Fibroblast of the aortic adventitia (primary cell): ENCODE measurements at regions not wholly inside any gene's neighbourhood (a gene's known extent, or its start where the extent isn't known, plus 50 kb on each side); places are given as distances from the start of the nearest gene placed in this dataset.

Source experiments
- DNase-seq: peaks from one replicate; pipeline ENCODE4 v3.0.0-alpha.2; 2010; ENCODE audit warnings: low read depth
- H3K4me3 ChIP-seq: 2 replicates; pipeline ENCODE4 v1.5.1; 2011; ENCODE audit warnings: low read depth, mild to moderate bottlenecking, control low read depth, low read length, moderate library complexity
- CTCF ChIP-seq: IDR thresholded peaks from 2 replicates; pipeline ENCODE4 v1.5.1; 2011; ENCODE audit warnings: mild to moderate bottlenecking, low read length, control low read depth, inconsistent platforms; ENCODE audit not compliant: insufficient read depth

GRCh38 chr15:60128710-60129109, 124.6 kb downstream of the FOXB1 start:
- TF ChIP-seq CTCF: no peak
- no peak overlapping the region for H3K4me3 ChIP-seq
- no peak for DNase-seq

GRCh38 chr15:60130398-60130797, 126.3 kb downstream of the FOXB1 start:
- DNase-seq: no peak
- no peak for TF ChIP-seq CTCF
- no peak overlapping the region for H3K4me3 ChIP-seq

GRCh38 chr15:60130821-60131220, 126.7 kb downstream of the FOXB1 start:
- no peak for TF ChIP-seq CTCF
- no peak overlapping the region for H3K4me3 ChIP-seq
- no peak for DNase-seq

- no peak for TF ChIP-seq CTCF
- no peak overlapping the region for H3K4me3 ChIP-seq
- no peak for DNase-seq
These were observed 130.5 kb downstream of the FOXB1 start for GRCh38 chr15:60134609-60135008.

GRCh38 chr15:60135961-60136360, 131.8 kb downstream of the FOXB1 start:
- TF ChIP-seq CTCF: no peak
- no peak for DNase-seq
- no peak overlapping the region for H3K4me3 ChIP-seq

GRCh38 chr15:60137711-60138396, 133.7 kb downstream of the FOXB1 start:
- DNase-seq: no peak
- H3K4me3 ChIP-seq: no peak overlapping the region
- TF ChIP-seq CTCF: no peak

- DNase-seq: no peak
These were observed 134.4 kb downstream of the FOXB1 start for GRCh38 chr15:60138397-60138968.

More at GRCh38 chr15:60138397-60138968, 134.4 kb downstream of the FOXB1 start:
- no peak overlapping the region for H3K4me3 ChIP-seq
- TF ChIP-seq CTCF: no peak
